ENCODE measurements at regions not wholly inside any gene's neighbourhood (a gene's known extent, or its start where the extent isn't known, plus 50 kb on each side); places are given as distances from the start of the nearest gene placed in this dataset.

GRCh38 chr5:2430606-2431005 lies 320.9 kb downstream of the IRX2 start:
- H3K36me3 ChIP-seq, result no peaks in the 10 kb centered on the region
- no peaks in the 10 kb centered on the region for H3K27me3 ChIP-seq (ENCODE audit: low read depth)
- no peak overlapping the region for H3K27ac ChIP-seq
- DNase-seq, result no peak
- no peaks in the 10 kb centered on the region for H3K4me1 ChIP-seq
- no peak overlapping the region for H3K4me3 ChIP-seq
- TF ChIP-seq CTCF (IDR thresholded peaks at IDR 0.05), result no peak
- ATAC-seq, result no peak
- intact Hi-C loops (cut with DNase I), result no loop called here
- H3K9me3 ChIP-seq, result no peaks in the 10 kb centered on the region

- DNase-seq (no peak), ATAC-seq (no peak)
- TF ChIP-seq CTCF (IDR thresholded peaks at IDR 0.05), result no peak
- no peaks in the 10 kb centered on the region for H3K4me1 ChIP-seq
- no peak overlapping the region for H3K27ac ChIP-seq
- no peaks in the 10 kb centered on the region for H3K36me3 ChIP-seq
- no peak overlapping the region for H3K4me3 ChIP-seq
- H3K9me3 ChIP-seq, result peaks cover 6% of the 10 kb centered on the region
- H3K27me3 ChIP-seq (ENCODE audit: low read depth), result no peaks in the 10 kb centered on the region
- intact Hi-C loops (cut with DNase I), result loop anchor here (5.0 kb wide), 1 partner anchor 99 kb away; no protein-coding TSS in a partner anchor
Measured at GRCh38 chr5:2427983-2428382, 323.5 kb downstream of the IRX2 start.

GRCh38 chr5:2423634-2424033 lies 327.8 kb downstream of the IRX2 start:
- Histone ChIP-seq H3K4me3 (no peak overlapping the region), H3K9me3 (peaks cover 6% of the 10 kb centered on the region), H3K27me3 (ENCODE audit: low read depth) (no peaks in the 10 kb centered on the region), H3K27ac (no peak overlapping the region), H3K36me3 (no peaks in the 10 kb centered on the region), H3K4me1 (no peaks in the 10 kb centered on the region)
- TF ChIP-seq CTCF (IDR thresholded peaks at IDR 0.05), result no peak
- no peak for DNase-seq
- intact Hi-C loops (cut with DNase I), result no loop called here
- no peak for ATAC-seq

- H3K4me1 ChIP-seq, result no peaks in the 10 kb centered on the region
- no peaks in the 10 kb centered on the region for H3K9me3 ChIP-seq
- no peak for DNase-seq
- intact Hi-C loops (cut with DNase I), result no loop called here
- H3K36me3 ChIP-seq, result no peaks in the 10 kb centered on the region
- no peaks in the 10 kb centered on the region for H3K27me3 ChIP-seq (ENCODE audit: low read depth)
- no peak overlapping the region for H3K4me3 ChIP-seq
- no peak for TF ChIP-seq CTCF (IDR thresholded peaks at IDR 0.05)
- H3K27ac ChIP-seq, result no peak overlapping the region
- ATAC-seq, result no peak
Measured at GRCh38 chr5:2417301-2417700, 334.2 kb downstream of the IRX2 start.

- ATAC-seq, result no peak
- Histone ChIP-seq H3K27me3 (ENCODE audit: low read depth) (no peaks in the 10 kb centered on the region), H3K9me3 (no peaks in the 10 kb centered on the region), H3K27ac (no peak overlapping the region), H3K4me3 (no peak overlapping the region), H3K36me3 (no peaks in the 10 kb centered on the region), H3K4me1 (no peaks in the 10 kb centered on the region)
- intact Hi-C loops (cut with DNase I), result no loop called here
- TF ChIP-seq CTCF (IDR thresholded peaks at IDR 0.05), result no peak
- DNase-seq, result no peak
Measured at GRCh38 chr5:2415678-2416077, 335.8 kb downstream of the IRX2 start.

GRCh38 chr5:2410451-2410850 lies 341.0 kb downstream of the IRX2 start:
- Histone ChIP-seq H3K36me3 (no peaks in the 10 kb centered on the region), H3K4me1 (no peaks in the 10 kb centered on the region), H3K9me3 (no peaks in the 10 kb centered on the region), H3K27me3 (ENCODE audit: low read depth) (no peaks in the 10 kb centered on the region), H3K4me3 (no peak overlapping the region), H3K27ac (no peak overlapping the region)
- DNase-seq (no peak), ATAC-seq (no peak)
- TF ChIP-seq CTCF (IDR thresholded peaks at IDR 0.05), result no peak
- intact Hi-C loops (cut with DNase I), result no loop called here

Measured in lower lobe of right lung (tissue), 2 donors.